ENCODE measurements at regions not wholly inside any gene's neighbourhood (a gene's known extent, or its start where the extent isn't known, plus 50 kb on each side); places are given as distances from the start of the nearest gene placed in this dataset.

GRCh38 chr5:143870362-143870761, 58.4 kb downstream of the HMHB1 start:
- DNase-seq (ENCODE audit: low read depth in 4 of 4, low spot score in 3 of 4) = no peak

- DNase-seq (ENCODE audit: low read depth in 4 of 4, low spot score in 3 of 4) = no peak
These were observed 59.1 kb downstream of the HMHB1 start for GRCh38 chr5:143870871-143871632.

GRCh38 chr5:143871672-143872071, 59.7 kb downstream of the HMHB1 start:
- no peak for DNase-seq (ENCODE audit: low read depth in 4 of 4, low spot score in 3 of 4)

DNA sequence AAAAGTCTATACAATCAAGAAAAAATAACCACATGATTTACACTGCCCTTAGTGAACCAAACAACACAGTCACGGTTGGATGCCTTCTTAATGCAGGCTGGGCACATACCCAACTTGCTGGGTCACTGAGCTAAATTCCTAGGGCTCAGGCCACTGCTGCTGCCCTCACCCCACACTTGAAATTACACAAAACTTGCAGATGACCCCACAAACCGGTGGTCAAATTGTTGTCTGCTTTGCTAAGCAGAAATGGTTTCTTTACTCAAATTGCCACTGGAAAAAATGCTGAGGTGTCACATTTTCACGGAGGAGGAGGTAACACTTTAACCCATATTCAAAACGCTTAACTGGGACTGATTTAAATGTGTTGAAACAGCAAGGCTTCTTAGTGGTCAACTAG, 62.4 kb downstream of the HMHB1 start:
- DNase-seq (ENCODE audit: low read depth in 4 of 4, low spot score in 3 of 4) = peak in 2 of 4 donors; percentile 20 to 25

DNA sequence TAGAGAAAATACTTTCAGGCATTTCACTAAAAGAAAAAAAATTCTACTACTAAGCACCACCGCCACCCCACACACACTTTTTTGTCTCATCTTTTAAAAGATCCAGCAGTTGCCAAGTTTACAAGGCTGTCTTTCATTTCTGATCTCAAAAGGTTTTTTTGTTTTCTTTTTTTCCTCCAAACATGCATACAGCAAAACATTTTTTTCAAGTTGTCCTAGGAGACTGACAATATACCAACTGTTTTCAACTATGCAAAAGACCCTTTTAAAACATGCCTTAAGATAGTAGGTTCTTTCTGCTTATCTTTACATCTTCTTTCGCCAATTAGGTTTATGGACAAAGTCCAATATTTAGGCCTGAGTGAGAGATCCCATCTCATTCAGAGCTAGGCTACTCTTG, 65.2 kb downstream of the HMHB1 start:
- no peak for DNase-seq (ENCODE audit: low read depth in 4 of 4, low spot score in 3 of 4)

DNA sequence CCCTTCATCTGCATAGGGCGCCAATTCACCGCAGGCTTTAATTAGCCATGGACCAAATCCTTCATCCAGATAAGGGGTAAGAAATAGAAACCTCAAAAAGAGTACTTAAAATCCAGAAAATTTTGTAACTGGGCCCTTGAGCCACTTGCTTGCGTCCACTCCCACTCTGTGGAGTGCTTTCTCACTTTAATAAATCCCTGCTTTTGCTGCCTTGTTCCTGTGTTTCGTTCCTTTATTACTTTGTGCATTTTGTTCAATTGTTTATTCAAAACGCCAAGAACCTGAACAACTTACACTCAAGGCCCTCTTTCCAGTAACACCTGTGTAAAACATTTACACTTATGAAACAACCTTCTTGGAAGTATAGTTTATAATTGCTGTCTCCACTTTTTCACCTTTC, 66.5 kb downstream of the HMHB1 start:
- DNase-seq (ENCODE audit: low read depth in 4 of 4, low spot score in 3 of 4) = no peak

GRCh38 chr5:143879646-143880045, 67.7 kb downstream of the HMHB1 start:
- no peak for DNase-seq (ENCODE audit: low read depth in 4 of 4, low spot score in 3 of 4)

DNA sequence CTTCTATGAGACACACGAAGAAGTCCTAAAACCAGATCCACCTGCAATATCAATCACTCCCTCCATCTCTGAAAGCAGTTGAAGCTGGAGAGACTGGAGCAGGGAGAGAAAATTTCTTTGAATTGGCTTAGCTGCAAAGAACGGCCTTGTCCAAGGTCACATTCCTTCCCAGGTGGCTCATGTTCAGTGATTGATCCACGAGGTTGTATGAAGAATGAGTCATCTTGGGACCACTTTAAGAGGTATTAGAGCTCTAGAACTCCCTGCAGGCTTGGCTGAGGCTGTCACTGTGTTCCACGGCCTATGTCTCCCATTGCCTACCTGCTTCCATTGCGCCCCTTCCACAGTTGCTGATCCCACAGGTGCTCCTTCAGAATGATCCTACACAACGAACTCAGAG, 68.2 kb downstream of the HMHB1 start:
- DNase-seq (ENCODE audit: low read depth in 4 of 4, low spot score in 3 of 4) = no peak

DNA sequence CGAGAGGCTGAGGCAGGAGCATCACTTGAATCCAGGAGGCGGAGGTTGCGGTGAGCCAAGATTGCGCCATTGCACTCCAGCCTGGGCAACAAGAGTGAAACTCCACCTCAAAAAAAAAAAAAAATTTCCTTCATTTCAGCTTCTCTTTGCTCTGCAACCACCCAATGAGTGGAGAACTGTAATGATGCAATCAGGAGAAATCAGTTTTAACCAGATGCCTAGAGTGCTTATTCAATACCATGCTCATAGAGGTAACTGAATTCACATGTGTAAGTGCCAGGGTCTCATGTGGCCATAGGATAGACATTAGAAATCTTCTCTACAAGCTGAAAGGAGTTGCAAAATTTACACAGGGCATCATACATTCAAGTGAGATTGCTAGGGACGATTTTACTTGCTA, 70.6 kb downstream of the HMHB1 start:
- DNase-seq (ENCODE audit: low read depth in 4 of 4, low spot score in 3 of 4) = no peak

- no peak for DNase-seq (ENCODE audit: low read depth in 4 of 4, low spot score in 3 of 4)
These were observed 74.1 kb downstream of the HMHB1 start for GRCh38 chr5:143886096-143886495.

- no peak for DNase-seq (ENCODE audit: low read depth in 4 of 4, low spot score in 3 of 4)
These were observed 75.0 kb downstream of the HMHB1 start for GRCh38 chr5:143886651-143887638.

GRCh38 chr5:143887903-143888665, 76.1 kb downstream of the HMHB1 start:
- no peak for DNase-seq (ENCODE audit: low read depth in 4 of 4, low spot score in 3 of 4)

DNA sequence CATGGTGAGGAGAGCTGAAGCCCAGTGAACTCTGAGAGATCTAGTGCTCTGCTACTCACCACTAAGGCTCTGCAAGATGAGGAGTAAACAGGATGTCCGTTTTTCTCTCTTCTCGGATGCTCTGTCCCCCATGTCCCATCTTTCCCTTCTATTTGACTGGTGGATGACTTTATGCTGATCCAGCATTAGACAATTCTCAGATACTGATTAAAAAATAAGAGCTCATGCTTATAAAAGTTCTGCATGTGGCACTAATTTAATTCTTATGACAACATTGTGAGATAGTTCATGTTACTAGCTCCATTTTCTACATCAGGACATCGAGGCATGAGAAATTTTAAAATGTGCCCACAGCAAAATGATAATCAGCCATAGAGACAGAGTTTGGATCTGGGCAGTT, 77.0 kb downstream of the HMHB1 start:
- DNase-seq (ENCODE audit: low read depth in 4 of 4, low spot score in 3 of 4) = no peak

- no peak for DNase-seq (ENCODE audit: low read depth in 4 of 4, low spot score in 3 of 4)
These were observed 78.0 kb downstream of the HMHB1 start for GRCh38 chr5:143889986-143890385.

- DNase-seq (ENCODE audit: low read depth in 4 of 4, low spot score in 3 of 4) = no peak
These were observed 78.5 kb downstream of the HMHB1 start for GRCh38 chr5:143890487-143890886.

- DNase-seq (ENCODE audit: low read depth in 4 of 4, low spot score in 3 of 4) = no peak
These were observed 80.3 kb downstream of the HMHB1 start for GRCh38 chr5:143892271-143892670.

- DNase-seq (ENCODE audit: low read depth in 4 of 4, low spot score in 3 of 4) = no peak
These were observed 80.9 kb downstream of the HMHB1 start for GRCh38 chr5:143892908-143893307.

- DNase-seq (ENCODE audit: low read depth in 4 of 4, low spot score in 3 of 4) = no peak
These were observed 81.7 kb downstream of the HMHB1 start for GRCh38 chr5:143893638-143894037.

DNA sequence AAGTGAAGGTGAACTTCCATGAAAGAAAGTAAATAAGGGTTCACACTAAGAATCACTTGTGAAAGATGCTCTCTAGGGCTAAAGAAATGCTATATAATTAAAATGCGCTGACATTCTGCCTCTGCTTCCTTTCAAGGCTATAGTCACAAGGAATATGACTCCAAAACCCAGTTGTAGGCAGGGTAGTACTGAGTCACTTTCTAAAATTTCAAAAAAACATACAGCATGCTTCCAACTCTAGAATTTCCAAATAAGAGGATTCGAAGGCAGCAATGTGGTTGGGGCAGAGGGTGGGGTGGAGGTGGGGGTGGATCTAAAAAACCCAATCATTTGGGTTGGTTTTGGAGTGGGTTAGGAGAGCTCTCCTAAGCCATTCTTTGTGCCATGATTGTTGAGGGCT, 84.6 kb downstream of the HMHB1 start:
- DNase-seq (ENCODE audit: low read depth in 4 of 4, low spot score in 3 of 4) = no peak

GRCh38 chr5:143896966-143897365, 85.0 kb downstream of the HMHB1 start:
- DNase-seq (ENCODE audit: low read depth in 4 of 4, low spot score in 3 of 4) = no peak

DNA sequence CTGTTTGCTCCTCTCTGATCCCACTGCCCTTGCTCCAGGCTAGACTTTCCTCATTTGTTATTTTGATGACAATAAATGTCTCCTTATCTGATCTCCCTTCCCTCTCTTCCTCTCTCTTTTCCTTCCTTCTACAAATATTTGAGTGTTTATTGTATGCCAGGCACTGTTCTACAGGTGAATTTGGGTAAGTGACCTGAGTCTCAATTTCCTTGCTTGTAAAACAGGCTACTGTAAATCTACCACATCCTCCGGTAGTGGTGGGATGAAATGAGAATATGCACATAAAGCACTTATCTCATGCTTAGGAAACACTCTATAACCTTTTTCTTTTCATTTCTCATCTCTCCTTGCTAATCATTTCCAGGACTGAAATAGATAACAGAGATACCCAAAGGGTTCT, 86.4 kb downstream of the HMHB1 start:
- no peak for DNase-seq (ENCODE audit: low read depth in 4 of 4, low spot score in 3 of 4)

Data from right renal pelvis (tissue), 4 donors.